ENCODE measurements at regions not wholly inside any gene's neighbourhood (a gene's known extent, or its start where the extent isn't known, plus 50 kb on each side); places are given as distances from the start of the nearest gene placed in this dataset.

DNA sequence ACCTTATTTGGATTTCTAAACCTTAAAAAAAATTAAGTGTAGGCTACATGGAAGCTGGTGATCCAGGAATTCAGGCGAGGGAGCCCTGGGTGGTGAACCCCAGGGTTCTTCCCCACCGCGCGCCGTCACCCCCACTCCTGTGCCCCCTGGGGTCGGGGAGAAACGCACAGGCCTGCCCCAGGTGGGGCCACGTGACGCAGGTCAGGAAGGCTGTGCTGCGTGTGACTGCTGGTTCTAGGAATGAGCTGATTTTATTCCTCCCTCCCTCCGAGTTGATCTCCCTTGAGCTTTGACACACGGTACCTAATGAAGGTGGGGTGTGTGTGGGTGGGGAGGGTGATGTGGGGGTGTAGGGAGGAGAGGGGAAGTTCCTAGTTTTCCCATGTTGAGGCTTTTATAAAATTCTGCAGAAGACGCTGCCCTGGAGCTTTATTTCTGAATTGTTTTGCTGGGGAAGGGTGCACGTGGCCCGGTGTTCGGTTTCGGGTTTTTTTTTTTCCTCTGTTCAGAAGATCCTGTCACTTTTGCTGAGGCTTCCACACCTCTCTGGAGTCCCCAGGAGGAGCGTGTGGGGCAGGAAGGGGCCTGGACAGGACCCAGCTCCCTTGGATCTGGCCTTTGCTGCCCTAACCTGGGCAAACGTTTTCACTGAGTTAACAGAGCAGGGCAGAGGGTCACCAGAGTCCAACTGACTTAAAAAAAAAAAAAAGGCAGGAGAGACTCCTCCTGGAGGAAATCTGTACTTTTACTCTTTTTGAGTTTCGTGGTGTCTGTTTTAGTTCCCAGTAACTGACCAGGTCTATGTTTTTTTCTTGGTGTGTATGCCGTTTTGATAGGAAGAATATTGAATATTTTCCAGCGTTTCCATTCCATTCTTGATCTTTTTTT is 55.8 kb upstream of the GSE1 start:
- DNase-seq (peak in 2 of 3 donors; percentile 16 to 35), ATAC-seq (ENCODE audit: low read depth in 2 of 2) (peak; percentile 13 to 32)
- Mint-ChIP-seq H3K36me3 (no peaks in the 10 kb centered on the region), H3K4me3 (peak overlapping the region; percentile 85 to 92 (median 89)), H3K4me1 (peaks cover 6 to 38% (median 28%) of the 10 kb centered on the region in 4 donors), H3K9me3 (peaks cover 0 to 4% (median 0%) of the 10 kb centered on the region in 7 donors), H3K27ac (peak overlapping the region; percentile 78 to 84 (median 82)), H3K27me3 (peaks cover 35% of the 10 kb centered on the region)
- Histone ChIP-seq H3K4me3 (ENCODE audit: low read depth, low read length) (peak overlapping the region; percentile 37), H3K36me3 (ENCODE audit: control insufficient read depth, insufficient read depth, low read length) (no peaks in the 10 kb centered on the region), H3K4me1 (ENCODE audit: control insufficient read depth, insufficient read depth, low read length, poor library complexity, severe bottlenecking) (peaks cover 42% of the 10 kb centered on the region), H3K27me3 (ENCODE audit: control insufficient read depth, insufficient read depth, low read length) (no peaks in the 10 kb centered on the region), H3K9me3 (ENCODE audit: control insufficient read depth in 2 of 2, low read length in 2 of 2) (no peaks in the 10 kb centered on the region), H3K27ac (ENCODE audit: insufficient read depth, low read length, poor library complexity, severe bottlenecking) (peak overlapping the region; percentile 80)

DNA sequence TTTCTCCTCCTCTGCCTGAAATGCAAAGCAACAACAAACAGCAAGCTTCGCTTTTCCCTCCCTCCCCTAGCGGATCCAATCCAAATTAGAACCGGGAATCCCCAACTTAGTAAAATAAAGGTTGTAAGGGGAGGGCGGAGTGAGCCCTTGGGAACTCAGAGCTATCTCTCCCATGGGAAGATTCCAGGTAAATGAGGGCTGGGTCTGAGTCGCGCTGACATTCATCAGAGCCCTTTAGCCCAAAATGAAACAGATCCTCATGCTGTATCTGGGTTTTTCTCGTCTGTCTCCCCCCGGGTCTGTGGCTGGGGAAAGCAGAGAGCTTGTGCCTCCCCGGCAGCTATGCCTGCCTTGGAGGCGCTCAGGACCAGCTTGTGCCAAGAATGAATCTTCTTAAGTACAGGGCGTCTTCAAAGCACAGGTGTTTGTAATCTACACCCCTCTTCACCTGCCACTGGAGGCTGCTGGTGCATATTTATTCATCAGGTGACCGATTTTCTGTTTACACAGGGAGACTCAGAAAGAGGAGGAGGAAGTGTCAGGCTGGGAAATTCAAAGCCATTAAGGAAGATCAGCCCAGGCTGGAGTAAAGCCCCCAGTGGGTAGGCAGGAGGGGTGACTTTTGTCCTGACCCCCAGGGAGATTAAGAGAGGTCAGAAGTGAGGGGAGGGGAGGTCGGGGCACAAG is 55.0 kb upstream of the GSE1 start:
- H3K4me3 ChIP-seq (ENCODE audit: low read depth, low read length): peak overlapping the region; percentile 37

DNA sequence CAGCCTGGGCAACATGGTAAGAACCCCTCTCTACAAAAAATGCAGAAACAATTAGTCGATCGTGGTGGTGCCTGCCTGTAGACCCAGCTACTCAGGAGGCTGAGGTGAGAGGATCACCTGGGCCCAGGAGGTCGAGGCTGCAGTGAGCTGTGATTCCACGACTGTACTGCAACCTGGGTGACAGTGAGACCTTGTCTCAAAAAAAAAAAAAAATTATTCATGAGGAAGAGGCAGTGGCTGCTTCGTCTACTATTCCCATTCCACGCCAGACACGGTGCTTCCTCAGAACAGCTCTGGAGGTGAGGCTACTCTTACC is 52.2 kb upstream of the GSE1 start:
- ATAC-seq (ENCODE audit: low read depth in 2 of 2) (no peak), DNase-seq (no peak)
- Histone ChIP-seq H3K36me3 (ENCODE audit: control insufficient read depth, insufficient read depth, low read length) (no peaks in the 10 kb centered on the region), H3K27me3 (ENCODE audit: control insufficient read depth, insufficient read depth, low read length) (no peaks in the 10 kb centered on the region), H3K27ac (ENCODE audit: insufficient read depth, low read length, poor library complexity, severe bottlenecking) (no peak overlapping the region), H3K4me3 (ENCODE audit: low read depth, low read length) (no peak overlapping the region), H3K4me1 (ENCODE audit: control insufficient read depth, insufficient read depth, low read length, poor library complexity, severe bottlenecking) (peaks cover 18% of the 10 kb centered on the region), H3K9me3 (ENCODE audit: control insufficient read depth in 2 of 2, low read length in 2 of 2) (no peaks in the 10 kb centered on the region)
- Mint-ChIP-seq H3K27ac (peak overlapping the region in 1 of 3 donors; percentile 9), H3K27me3 (peaks cover 20% of the 10 kb centered on the region), H3K4me3 (no peak overlapping the region), H3K36me3 (no peaks in the 10 kb centered on the region), H3K9me3 (peaks cover 0 to under 1% (median 0%) of the 10 kb centered on the region in 7 donors), H3K4me1 (peaks cover 9 to 34% (median 22%) of the 10 kb centered on the region in 4 donors)

More for the DNA sequence above, 55.0 kb upstream of the GSE1 start:
- ATAC-seq (ENCODE audit: low read depth in 2 of 2): no peak
- H3K4me1 ChIP-seq (ENCODE audit: control insufficient read depth, insufficient read depth, low read length, poor library complexity, severe bottlenecking): peaks cover 42% of the 10 kb centered on the region
- H3K36me3 ChIP-seq (ENCODE audit: control insufficient read depth, insufficient read depth, low read length): no peaks in the 10 kb centered on the region
- H3K27ac Mint-ChIP-seq: peak overlapping the region; percentile 60 to 84 (median 82)
- H3K36me3 Mint-ChIP-seq: no peaks in the 10 kb centered on the region
- H3K27me3 ChIP-seq (ENCODE audit: control insufficient read depth, insufficient read depth, low read length): no peaks in the 10 kb centered on the region
- peak overlapping the region; percentile 85 to 92 (median 89) for H3K4me3 Mint-ChIP-seq
- peaks cover 29% of the 10 kb centered on the region for H3K27me3 Mint-ChIP-seq
- H3K9me3 ChIP-seq (ENCODE audit: control insufficient read depth in 2 of 2, low read length in 2 of 2): no peaks in the 10 kb centered on the region
- DNase-seq: no peak
- H3K9me3 Mint-ChIP-seq: peaks cover 0 to 4% (median 0%) of the 10 kb centered on the region in 7 donors
- H3K27ac ChIP-seq (ENCODE audit: insufficient read depth, low read length, poor library complexity, severe bottlenecking): peak overlapping the region; percentile 80
- peaks cover 9 to 40% (median 27%) of the 10 kb centered on the region in 4 donors for H3K4me1 Mint-ChIP-seq

DNA sequence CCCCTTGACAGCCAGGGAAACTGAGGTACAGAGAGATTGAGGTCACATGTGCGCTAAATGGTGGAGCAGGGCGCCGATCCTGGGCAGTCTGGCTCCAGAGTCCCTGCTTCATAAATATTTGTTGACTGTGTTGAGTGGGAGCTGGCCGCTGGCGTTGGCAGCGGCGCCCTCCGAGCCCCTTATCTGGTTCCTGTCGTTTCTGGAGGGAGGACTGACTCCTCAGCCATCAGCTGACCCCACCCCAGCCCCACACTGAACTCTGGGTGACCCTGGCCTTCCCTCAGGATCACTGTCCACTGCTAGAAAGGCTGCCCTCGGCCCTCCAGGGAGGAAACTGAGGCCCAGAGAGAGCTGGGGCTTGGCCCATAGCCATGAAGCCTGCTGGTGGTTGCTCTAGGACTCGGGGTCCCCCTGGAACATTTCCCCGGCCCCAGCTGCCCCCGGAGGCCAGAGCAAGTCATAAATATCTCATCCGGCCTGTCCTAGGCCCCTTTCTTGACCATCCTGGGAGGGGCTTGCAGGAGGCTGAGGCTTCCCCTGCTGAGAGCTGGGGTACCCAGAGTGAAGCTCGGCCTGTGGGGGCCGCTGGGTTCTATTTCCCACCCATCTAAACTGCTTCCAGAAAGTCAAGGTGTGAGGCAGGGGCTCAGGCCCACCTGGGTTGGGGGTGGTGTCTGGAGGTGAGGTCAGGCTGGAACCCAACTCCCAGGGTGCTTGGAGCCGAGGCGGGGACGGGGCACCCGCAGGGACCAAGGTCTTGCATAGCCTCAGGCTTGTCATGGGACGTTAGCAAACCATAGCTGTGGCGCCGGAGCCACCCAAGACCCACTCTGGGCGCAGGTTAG is 51.7 kb upstream of the GSE1 start:
- H3K4me3 Mint-ChIP-seq: peak overlapping the region in 1 of 4 donors; percentile 35
- H3K4me3 ChIP-seq (ENCODE audit: low read depth, low read length): no peak overlapping the region
- H3K36me3 Mint-ChIP-seq: no peaks in the 10 kb centered on the region
- DNase-seq: no peak
- H3K27ac ChIP-seq (ENCODE audit: insufficient read depth, low read length, poor library complexity, severe bottlenecking): no peak overlapping the region
- H3K27me3 Mint-ChIP-seq: peaks cover 20% of the 10 kb centered on the region
- no peaks in the 10 kb centered on the region for H3K36me3 ChIP-seq (ENCODE audit: control insufficient read depth, insufficient read depth, low read length)
- H3K4me1 Mint-ChIP-seq: peaks cover 7 to 34% (median 21%) of the 10 kb centered on the region in 4 donors
- no peaks in the 10 kb centered on the region for H3K27me3 ChIP-seq (ENCODE audit: control insufficient read depth, insufficient read depth, low read length)
- peaks cover 14% of the 10 kb centered on the region for H3K4me1 ChIP-seq (ENCODE audit: control insufficient read depth, insufficient read depth, low read length, poor library complexity, severe bottlenecking)
- no peak overlapping the region for H3K27ac Mint-ChIP-seq
- no peaks in the 10 kb centered on the region for H3K9me3 ChIP-seq (ENCODE audit: control insufficient read depth in 2 of 2, low read length in 2 of 2)
- no peaks in the 10 kb centered on the region for H3K9me3 Mint-ChIP-seq
- no peak for ATAC-seq (ENCODE audit: low read depth in 2 of 2)

DNA sequence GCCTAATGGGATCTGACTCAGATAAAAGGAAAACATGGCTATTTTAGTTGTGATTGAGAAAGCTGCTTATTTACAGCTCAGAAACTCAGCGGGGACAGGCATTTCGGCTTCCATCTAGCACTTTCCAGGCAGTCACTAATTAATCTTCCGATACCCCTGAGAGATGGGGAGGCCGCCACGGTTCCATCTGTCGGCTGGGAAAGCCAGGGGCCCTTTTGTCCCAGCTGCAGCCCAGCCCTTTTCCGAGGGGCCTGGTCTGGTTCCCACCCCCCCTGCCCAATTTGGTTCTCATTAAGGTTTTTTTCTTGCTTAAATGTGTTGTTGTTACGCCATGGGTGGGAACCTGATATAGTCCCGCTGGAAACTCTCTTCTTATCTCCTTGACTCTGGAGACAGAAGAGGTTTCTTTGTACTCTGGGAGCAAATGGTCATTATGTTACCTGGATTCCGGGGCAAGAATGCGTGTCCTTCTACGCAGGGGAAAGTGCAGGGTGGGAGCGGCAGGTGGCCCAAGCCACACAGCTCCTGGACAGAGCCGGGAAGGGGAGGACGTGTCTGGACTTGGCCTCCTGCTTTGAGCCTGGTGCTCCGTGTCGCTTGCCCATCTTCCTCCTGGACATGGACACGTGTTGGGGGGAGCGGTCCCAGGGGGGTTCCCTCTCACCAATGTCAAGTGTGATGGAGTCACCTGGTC is 50.9 kb upstream of the GSE1 start:
- H3K4me1 ChIP-seq (ENCODE audit: control insufficient read depth, insufficient read depth, low read length, poor library complexity, severe bottlenecking): peaks cover 8% of the 10 kb centered on the region
- Mint-ChIP-seq H3K36me3 (no peaks in the 10 kb centered on the region), H3K4me3 (peak overlapping the region in 1 of 4 donors; percentile 35), H3K9me3 (no peaks in the 10 kb centered on the region), H3K27me3 (peaks cover 19% of the 10 kb centered on the region), H3K4me1 (peaks cover 7 to 34% (median 19%) of the 10 kb centered on the region in 4 donors), H3K27ac (peak overlapping the region in 1 of 3 donors; percentile 64)
- H3K36me3 ChIP-seq (ENCODE audit: control insufficient read depth, insufficient read depth, low read length): no peaks in the 10 kb centered on the region
- ATAC-seq (ENCODE audit: low read depth in 2 of 2): no peak
- H3K4me3 ChIP-seq (ENCODE audit: low read depth, low read length): no peak overlapping the region
- no peaks in the 10 kb centered on the region for H3K27me3 ChIP-seq (ENCODE audit: control insufficient read depth, insufficient read depth, low read length)
- DNase-seq: no peak
- no peak overlapping the region for H3K27ac ChIP-seq (ENCODE audit: insufficient read depth, low read length, poor library complexity, severe bottlenecking)
- H3K9me3 ChIP-seq (ENCODE audit: control insufficient read depth in 2 of 2, low read length in 2 of 2): no peaks in the 10 kb centered on the region

DNA sequence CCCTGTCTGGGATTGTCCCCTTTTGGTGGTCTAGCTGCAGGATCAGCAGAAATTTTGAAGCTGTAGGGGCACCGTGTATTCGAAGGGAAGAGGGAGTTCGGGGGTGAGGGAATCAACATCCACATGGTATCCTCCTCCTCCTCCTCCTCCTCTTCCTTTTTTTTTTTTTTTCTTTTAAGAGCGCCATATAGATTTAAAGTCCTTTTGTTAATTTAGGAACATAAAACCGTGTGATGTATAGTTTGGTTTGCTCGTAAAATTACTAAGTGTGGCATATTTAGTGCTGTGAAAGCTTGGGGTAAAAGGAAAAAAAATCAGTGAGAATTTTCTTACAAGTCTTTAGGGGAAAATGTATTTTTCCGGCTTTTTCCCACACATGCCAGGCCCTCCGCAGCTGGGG is 50.1 kb upstream of the GSE1 start:
- Histone ChIP-seq H3K4me1 (ENCODE audit: control insufficient read depth, insufficient read depth, low read length, poor library complexity, severe bottlenecking) (peaks cover under 1% of the 10 kb centered on the region), H3K4me3 (ENCODE audit: low read depth, low read length) (no peak overlapping the region), H3K27ac (ENCODE audit: insufficient read depth, low read length, poor library complexity, severe bottlenecking) (no peak overlapping the region), H3K36me3 (ENCODE audit: control insufficient read depth, insufficient read depth, low read length) (no peaks in the 10 kb centered on the region), H3K9me3 (ENCODE audit: control insufficient read depth in 2 of 2, low read length in 2 of 2) (no peaks in the 10 kb centered on the region), H3K27me3 (ENCODE audit: control insufficient read depth, insufficient read depth, low read length) (no peaks in the 10 kb centered on the region)
- H3K36me3 Mint-ChIP-seq: no peaks in the 10 kb centered on the region
- H3K9me3 Mint-ChIP-seq: no peaks in the 10 kb centered on the region
- no peak overlapping the region for H3K27ac Mint-ChIP-seq
- ATAC-seq (ENCODE audit: low read depth in 2 of 2) (no peak), DNase-seq (no peak)
- H3K4me3 Mint-ChIP-seq: no peak overlapping the region
- peaks cover 4 to 28% (median 16%) of the 10 kb centered on the region in 4 donors for H3K4me1 Mint-ChIP-seq
- H3K27me3 Mint-ChIP-seq: peaks cover 11% of the 10 kb centered on the region

All from CD4-positive, CD25-positive, alpha-beta regulatory T cell (primary cell).